Thymus (tissue), 11 donors: ENCODE measurements at regions not wholly inside any gene's neighbourhood (a gene's known extent, or its start where the extent isn't known, plus 50 kb on each side); places are given as distances from the start of the nearest gene placed in this dataset.

Source experiments
- DNase-seq, 9 donors: peaks; one replicate each; pipeline ENCODE4 v3.0.0-alpha.2; 2013; ENCODE audit warnings: low spot score in 9 of 9, low read depth in 6 of 9, missing footprints in 1 of 9
- H3K27ac ChIP-seq, 2 donors: one replicate each; pipeline ENCODE4 v1.5.1; 2013; ENCODE audit warnings: control low read depth in 1 of 2, low read depth in 1 of 2, low read length in 1 of 2, mild to moderate bottlenecking in 1 of 2, moderate library complexity in 1 of 2
- H3K27me3 ChIP-seq, 2 donors: one replicate each; pipeline ENCODE4 v1.5.1; 2013; ENCODE audit warnings: low read length in 1 of 2; ENCODE audit not compliant: control insufficient read depth in 2 of 2, insufficient read depth in 1 of 2
- H3K36me3 ChIP-seq, 2 donors: one replicate each; pipeline ENCODE4 v1.5.1; 2013; ENCODE audit warnings: low read length in 1 of 2, mild to moderate bottlenecking in 1 of 2, moderate library complexity in 1 of 2; ENCODE audit not compliant: control insufficient read depth in 2 of 2, insufficient read depth in 2 of 2
- H3K4me1 ChIP-seq, 2 donors: one replicate each; pipeline ENCODE4 v1.5.1; 2013; ENCODE audit warnings: low read length in 2 of 2; ENCODE audit not compliant: control insufficient read depth in 2 of 2, insufficient read depth in 2 of 2
- H3K4me3 ChIP-seq, 2 donors: one replicate each; pipeline ENCODE4 v1.5.1; 2013; ENCODE audit warnings: low read length in 2 of 2, control low read depth in 1 of 2, mild to moderate bottlenecking in 1 of 2
- H3K9me3 ChIP-seq, 2 donors: one replicate each; pipeline ENCODE4 v1.5.1; 2013; ENCODE audit warnings: low read length in 1 of 2, mild to moderate bottlenecking in 1 of 2; ENCODE audit not compliant: control insufficient read depth in 2 of 2, insufficient read depth in 1 of 2
- WGBS: extraction: QIAGEN DNeasy Blood & Tissue Kit; methylation state at CpG from one replicate; pipeline ENCODE4 v1.1.7; 2013; 5-methylcytosine and 5-hydroxymethylcytosine counted together
- donor health status: healthy.

DNA sequence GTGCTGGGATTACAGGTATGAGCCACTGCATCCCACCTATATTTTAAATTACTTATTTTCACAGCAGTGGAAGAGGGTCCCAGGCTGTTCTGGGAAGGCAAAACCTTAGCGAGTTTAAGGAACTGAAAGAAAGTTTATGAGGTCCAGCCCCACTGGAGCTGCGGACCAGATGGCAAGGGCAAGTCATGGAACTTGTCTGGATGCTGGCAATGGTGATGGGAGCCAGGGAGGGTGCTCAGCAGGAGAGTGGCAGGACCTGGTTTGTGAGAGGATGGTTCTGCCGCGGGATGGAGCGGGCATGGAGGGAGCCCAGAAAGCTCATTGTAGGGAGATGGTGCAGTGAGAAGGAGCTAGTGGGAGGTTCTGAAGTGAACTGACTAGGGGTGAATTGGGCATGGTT, 50.6 kb upstream of the SLC45A1 start:
- no peak for DNase-seq
- H3K4me1 ChIP-seq = no peaks in the 10 kb centered on the region
- H3K27me3 ChIP-seq = peaks cover 0 to 4% of the 10 kb centered on the region in 2 donors
- WGBS = 62% methylated on average over 5 of the region's 5 CpGs
- H3K27ac ChIP-seq = no peak overlapping the region
- no peaks in the 10 kb centered on the region for H3K36me3 ChIP-seq
- H3K9me3 ChIP-seq = no peaks in the 10 kb centered on the region
- H3K4me3 ChIP-seq = no peak overlapping the region

DNA sequence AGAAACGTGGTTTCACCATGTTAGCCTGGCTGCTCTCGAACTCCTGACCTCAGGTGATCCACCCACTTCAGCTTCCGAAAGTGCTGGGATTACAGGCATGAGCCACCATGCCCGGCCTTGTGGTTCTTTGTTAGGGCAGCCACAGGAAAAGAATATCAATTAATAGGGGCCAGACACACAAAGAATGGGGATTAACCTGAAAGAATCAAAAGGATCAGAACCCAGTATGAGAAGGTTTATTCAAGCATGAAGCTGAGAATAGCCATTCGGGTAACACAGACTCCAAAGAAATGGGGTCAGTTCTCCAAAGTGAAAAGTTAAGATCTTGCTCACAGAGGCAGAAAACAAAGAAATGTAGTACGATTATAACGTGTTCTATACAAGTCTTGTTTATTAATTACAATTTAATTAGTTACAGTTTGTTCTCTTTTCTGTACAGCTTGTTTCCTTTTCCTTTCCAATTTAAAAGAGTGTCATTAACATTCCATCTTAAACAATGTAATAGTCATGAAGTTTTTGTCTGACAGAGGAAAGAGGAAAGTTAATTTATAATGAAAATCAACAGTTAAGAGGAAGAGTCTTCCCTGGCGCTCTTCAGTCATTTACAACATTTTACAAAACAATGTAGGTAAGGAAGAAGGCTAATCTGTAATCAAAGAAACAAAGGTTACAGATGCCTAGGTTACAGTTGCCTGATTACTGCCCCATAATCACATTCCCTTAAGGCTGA, 51.3 kb upstream of the SLC45A1 start:
- Histone ChIP-seq H3K27ac (no peak overlapping the region), H3K36me3 (no peaks in the 10 kb centered on the region), H3K9me3 (no peaks in the 10 kb centered on the region), H3K4me3 (no peak overlapping the region), H3K4me1 (no peaks in the 10 kb centered on the region), H3K27me3 (peaks cover 0 to 4% of the 10 kb centered on the region in 2 donors)
- no peak for DNase-seq
- WGBS = 69% methylated on average over 8 of the region's 8 CpGs

- Histone ChIP-seq H3K4me3 (no peak overlapping the region), H3K27ac (no peak overlapping the region), H3K9me3 (no peaks in the 10 kb centered on the region), H3K4me1 (no peaks in the 10 kb centered on the region), H3K27me3 (peaks cover 0 to 5% of the 10 kb centered on the region in 2 donors), H3K36me3 (no peaks in the 10 kb centered on the region)
- no peak for DNase-seq
- 95% methylated on average over 4 of the region's 4 CpGs for WGBS
Observed at GRCh38 chr1:8263791-8264190, 54.1 kb upstream of the SLC45A1 start.

DNA sequence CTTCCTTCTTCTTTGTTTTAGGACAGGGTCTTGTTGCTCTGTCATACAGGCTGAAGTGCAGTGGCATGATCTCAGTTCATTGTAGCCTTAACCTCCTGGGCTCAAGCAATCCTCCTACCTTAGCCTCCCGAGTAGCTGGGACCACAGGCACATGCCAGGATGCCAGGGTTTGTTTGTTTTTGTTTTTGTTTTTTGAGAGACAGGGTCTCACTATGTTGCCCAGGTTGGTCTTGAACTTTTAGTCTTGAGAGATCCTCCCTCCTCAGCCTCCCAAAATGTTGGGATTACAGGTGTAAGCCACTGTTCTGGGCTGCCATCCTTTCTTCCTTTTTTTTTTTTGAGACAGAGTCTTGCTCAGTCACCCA, 56.5 kb upstream of the SLC45A1 start:
- DNase-seq = no peak
- H3K27me3 ChIP-seq = peaks cover 0 to 2% of the 10 kb centered on the region in 2 donors
- H3K4me3 ChIP-seq = no peak overlapping the region
- no peaks in the 10 kb centered on the region for H3K4me1 ChIP-seq
- H3K9me3 ChIP-seq = no peaks in the 10 kb centered on the region
- 86% methylated on average over 1 of the region's 1 CpG for WGBS
- no peaks in the 10 kb centered on the region for H3K36me3 ChIP-seq
- H3K27ac ChIP-seq = no peak overlapping the region

GRCh38 chr1:8259498-8260290, 58.2 kb upstream of the SLC45A1 start:
- peaks cover 0 to 2% of the 10 kb centered on the region in 2 donors for H3K27me3 ChIP-seq
- no peaks in the 10 kb centered on the region for H3K4me1 ChIP-seq
- WGBS = 77% methylated on average over 13 of the region's 13 CpGs
- H3K4me3 ChIP-seq = no peak overlapping the region
- no peaks in the 10 kb centered on the region for H3K36me3 ChIP-seq
- no peaks in the 10 kb centered on the region for H3K9me3 ChIP-seq
- DNase-seq = no peak
- H3K27ac ChIP-seq = peak overlapping the region; percentile 75 to 83

DNA sequence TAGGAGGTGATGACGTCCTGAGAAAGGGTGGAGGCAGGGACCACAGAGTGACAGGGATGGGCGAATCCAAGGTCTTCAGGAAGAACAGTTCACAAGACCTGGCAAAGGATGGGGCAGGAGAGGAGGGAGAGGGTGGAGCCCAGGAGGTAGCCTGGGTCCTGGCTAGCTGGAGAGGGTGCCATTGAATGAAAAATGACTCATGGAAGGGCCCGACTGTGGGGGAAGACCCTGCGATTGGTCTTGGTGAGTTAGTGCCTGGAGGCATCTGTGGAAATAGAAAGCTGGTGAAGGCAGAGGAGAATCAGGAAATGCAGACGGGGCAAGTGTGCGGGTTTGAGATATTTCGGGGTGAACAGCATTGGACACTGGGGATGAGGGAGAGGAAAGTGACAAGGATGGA, 60.3 kb upstream of the SLC45A1 start:
- Histone ChIP-seq H3K27ac (no peak overlapping the region), H3K27me3 (peaks cover 0 to 2% of the 10 kb centered on the region in 2 donors), H3K4me3 (no peak overlapping the region), H3K36me3 (no peaks in the 10 kb centered on the region), H3K9me3 (no peaks in the 10 kb centered on the region), H3K4me1 (no peaks in the 10 kb centered on the region)
- WGBS = 93% methylated on average over 7 of the region's 7 CpGs
- DNase-seq = no peak

- DNase-seq = no peak
- Histone ChIP-seq H3K4me1 (no peaks in the 10 kb centered on the region), H3K36me3 (no peaks in the 10 kb centered on the region), H3K27me3 (peaks cover 0 to 2% of the 10 kb centered on the region in 2 donors), H3K4me3 (no peak overlapping the region), H3K27ac (no peak overlapping the region), H3K9me3 (no peaks in the 10 kb centered on the region)
- WGBS = 97% methylated on average over 7 of the region's 7 CpGs
Observed at GRCh38 chr1:8256321-8256720, 61.6 kb upstream of the SLC45A1 start.

GRCh38 chr1:8255712-8256111, 62.2 kb upstream of the SLC45A1 start:
- DNase-seq = no peak
- Histone ChIP-seq H3K27ac (no peak overlapping the region), H3K4me3 (no peak overlapping the region), H3K36me3 (no peaks in the 10 kb centered on the region), H3K9me3 (no peaks in the 10 kb centered on the region), H3K4me1 (no peaks in the 10 kb centered on the region), H3K27me3 (peaks cover 0 to 2% of the 10 kb centered on the region in 2 donors)
- 98% methylated on average over 5 of the region's 5 CpGs for WGBS

DNA sequence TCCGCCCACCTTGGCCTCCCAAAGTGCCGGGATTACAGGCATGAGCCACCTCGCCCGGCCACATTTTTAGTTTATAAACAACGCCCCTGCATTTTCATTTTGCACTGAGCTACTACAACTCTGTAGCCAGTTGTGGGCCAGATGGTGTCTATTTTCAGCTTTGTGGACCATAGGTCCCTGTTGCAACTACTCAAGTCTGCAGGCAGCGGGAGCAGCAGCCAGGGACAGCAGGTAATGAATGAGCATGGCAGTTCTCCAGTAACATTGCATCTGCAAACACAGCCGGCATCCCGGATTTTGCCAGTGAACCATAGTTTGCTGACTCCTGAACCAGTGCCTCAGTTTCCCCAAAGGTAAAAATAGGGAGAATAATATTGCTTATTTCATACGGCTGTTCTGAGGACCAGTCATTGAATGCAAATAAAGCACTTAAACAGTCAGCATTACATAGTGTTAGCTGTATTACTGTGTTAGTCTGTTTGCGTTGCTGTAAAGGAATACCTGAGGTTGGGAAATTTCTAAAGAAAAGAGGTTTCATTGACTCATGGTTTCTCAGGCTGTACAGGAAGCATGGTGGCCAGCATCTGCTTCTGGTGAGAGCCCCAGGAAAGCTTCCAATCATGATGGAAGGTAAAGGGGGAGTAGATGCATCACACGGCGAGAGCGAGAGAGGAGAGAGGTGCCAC, 65.5 kb upstream of the SLC45A1 start:
- WGBS = 94% methylated on average over 13 of the region's 13 CpGs
- Histone ChIP-seq H3K4me1 (no peaks in the 10 kb centered on the region), H3K36me3 (no peaks in the 10 kb centered on the region), H3K9me3 (no peaks in the 10 kb centered on the region), H3K27me3 (peaks cover 0 to 5% of the 10 kb centered on the region in 2 donors), H3K27ac (no peak overlapping the region), H3K4me3 (no peak overlapping the region)
- no peak for DNase-seq
